Fibroblast of lung (primary cell): ENCODE measurements at regions not wholly inside any gene's neighbourhood (a gene's known extent, or its start where the extent isn't known, plus 50 kb on each side); places are given as distances from the start of the nearest gene placed in this dataset.

Experiments
- CTCF ChIP-seq, 2 donors: IDR thresholded peaks in 1 of 2; conservative IDR thresholded peaks in 1 of 2; 1 replicate in 1 of 2; 2 replicates in 1 of 2; pipeline ENCODE4 v1.5.1; 2011 to 2012; ENCODE audit warnings: low read length in 2 of 2, control low read depth in 1 of 2, inconsistent platforms in 1 of 2, low read depth in 1 of 2, mild to moderate bottlenecking in 1 of 2
- EZH2 ChIP-seq: IDR thresholded peaks from 2 replicates; pipeline ENCODE4 v1.5.1; 2012; ENCODE audit warnings: low read length, control low read depth, mild to moderate bottlenecking; ENCODE audit errors: missing control alignments

- TF ChIP-seq CTCF (conservative IDR thresholded peaks at IDR 0.05 in 1 of 2, IDR thresholded peaks at IDR 0.05 in 1 of 2; ENCODE audit: low read depth in 1 of 2, low read length in 2 of 2) (no peak), EZH2 (no peak)
Measured at GRCh38 chr14:28982228-28982627, 215.6 kb downstream of the FOXG1 start.
